Neural progenitor cell (in vitro differentiated cells): ENCODE measurements at regions not wholly inside any gene's neighbourhood (a gene's known extent, or its start where the extent isn't known, plus 50 kb on each side); places are given as distances from the start of the nearest gene placed in this dataset.

Experiments
- CTCF ChIP-seq: fragments of 200-600 bp; sonication (generic); IDR thresholded peaks from 2 replicates; pipeline ENCODE4 v1.5.1; 2017; ENCODE audit warnings: antibody characterized with exemption, mild to moderate bottlenecking
- EZH2 ChIP-seq: fragments of 200-600 bp; sonication (generic); IDR thresholded peaks from 2 replicates; pipeline ENCODE4 v1.6.1; 2017; ENCODE audit warnings: antibody characterized with exemption, mild to moderate bottlenecking, moderate library complexity
- EZH2phosphoT487 ChIP-seq: fragments of 200-600 bp; sonication (generic); IDR thresholded peaks from 2 replicates; pipeline ENCODE4 v1.6.1; 2017; ENCODE audit warnings: antibody characterized with exemption

DNA sequence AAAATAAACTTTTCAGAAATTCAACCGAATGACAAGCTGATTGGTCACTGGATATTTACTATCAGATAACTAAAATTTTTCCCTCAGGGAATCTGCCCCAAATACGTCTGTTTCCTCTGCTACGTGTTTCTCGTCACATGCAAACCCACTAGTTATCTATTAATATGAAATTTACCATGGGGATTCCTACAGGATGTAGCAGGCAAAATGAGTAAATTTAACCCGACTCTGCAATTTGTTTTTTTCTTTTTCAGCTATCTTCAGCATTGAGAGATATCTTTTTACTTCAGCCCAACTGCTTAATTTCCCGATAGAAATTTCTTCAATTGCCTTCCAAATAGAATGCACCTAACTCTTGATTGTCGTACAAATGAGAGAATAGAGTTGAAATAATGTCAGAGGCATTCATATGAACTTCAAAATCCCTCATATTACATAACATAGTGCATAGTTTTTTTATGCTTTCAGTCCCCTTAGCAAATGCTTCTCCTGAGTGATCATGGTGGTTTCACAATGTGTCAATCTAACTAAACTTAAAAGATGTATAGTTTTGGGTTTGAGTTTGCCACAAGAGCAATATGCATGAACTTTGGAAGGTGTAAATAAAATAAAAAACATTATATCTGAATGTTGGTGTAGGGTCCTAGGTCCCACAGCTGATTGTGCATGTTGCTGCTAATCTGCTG, 913.1 kb upstream of the GRIA3 start:
- TF ChIP-seq CTCF: no peak
- no peak for TF ChIP-seq EZH2
- TF ChIP-seq EZH2phosphoT487: no peak
